SK-N-SH (cell line): ENCODE measurements at regions not wholly inside any gene's neighbourhood (a gene's known extent, or its start where the extent isn't known, plus 50 kb on each side); places are given as distances from the start of the nearest gene placed in this dataset.

Source experiments
- CTCF ChIP-seq: fragments of 200-600 bp; sonication (generic); IDR thresholded peaks from 2 replicates; pipeline ENCODE4 v1.6.1; 2017; ENCODE audit warnings: antibody characterized with exemption, mild to moderate bottlenecking, moderate library complexity
- EP300 ChIP-seq, 2 experiments: IDR thresholded peaks; 2 replicates each; pipeline versions ENCODE4 v1.4.0 to v1.6.1; 2012; ENCODE audit warnings: borderline replicate concordance in 1 of 2, low read depth in 1 of 2, low read length in 1 of 2
- GABPA ChIP-seq: IDR thresholded peaks from 2 replicates; pipeline ENCODE4 v1.4.0; 2012; ENCODE audit warnings: low read depth, mild to moderate bottlenecking
- MXI1 ChIP-seq: IDR thresholded peaks from 2 replicates; pipeline ENCODE4 v1.6.1; 2012; ENCODE audit warnings: mild to moderate bottlenecking, low read depth, low read length, improper control_type of control experiment
- POLR2AphosphoS5 ChIP-seq: IDR thresholded peaks from 2 replicates; pipeline ENCODE4 v1.6.1; 2012; ENCODE audit warnings: low read depth, low read length
- REST ChIP-seq: IDR thresholded peaks from 2 replicates; pipeline ENCODE4 v1.6.1; 2012; ENCODE audit warnings: mild to moderate bottlenecking, low read depth, low read length, moderate library complexity
- USF2 ChIP-seq: fragments of 150-350 bp; IDR thresholded peaks from 2 replicates; pipeline ENCODE4 v1.6.1; 2017; ENCODE audit warnings: antibody characterized with exemption, low read length, low read depth, borderline replicate concordance
- YY1 ChIP-seq: IDR thresholded peaks from 2 replicates; pipeline ENCODE4 v1.4.0; 2012; ENCODE audit warnings: low read depth, mild to moderate bottlenecking

- no peak for TF ChIP-seq USF2
- no peak for TF ChIP-seq GABPA
- no peak for TF ChIP-seq POLR2AphosphoS5
- TF ChIP-seq MXI1: no peak
- no peak for TF ChIP-seq CTCF
- TF ChIP-seq YY1: no peak
- TF ChIP-seq EP300 (IDR thresholded peaks at IDR 0.05; ENCODE audit: borderline replicate concordance in 1 of 2, low read depth in 1 of 2, low read length in 1 of 2): no peak
- no peak for TF ChIP-seq REST
These were observed 200.9 kb downstream of the ICE1 start for GRCh38 chr5:5623397-5623796.
